C1 segment of cervical spinal cord (tissue), 14 donors: ENCODE measurements at regions not wholly inside any gene's neighbourhood (a gene's known extent, or its start where the extent isn't known, plus 50 kb on each side); places are given as distances from the start of the nearest gene placed in this dataset.
"Not testable (repeated sequence)": the region's sequence is repeated elsewhere in the genome, so short reads cannot be mapped to it uniquely, and the experiment has no call there.

Experiments
- DNase-seq, 14 donors: peaks; one replicate each; lab custom pipeline; 2025; lab: John Stamatoyannopoulos, UW

DNA sequence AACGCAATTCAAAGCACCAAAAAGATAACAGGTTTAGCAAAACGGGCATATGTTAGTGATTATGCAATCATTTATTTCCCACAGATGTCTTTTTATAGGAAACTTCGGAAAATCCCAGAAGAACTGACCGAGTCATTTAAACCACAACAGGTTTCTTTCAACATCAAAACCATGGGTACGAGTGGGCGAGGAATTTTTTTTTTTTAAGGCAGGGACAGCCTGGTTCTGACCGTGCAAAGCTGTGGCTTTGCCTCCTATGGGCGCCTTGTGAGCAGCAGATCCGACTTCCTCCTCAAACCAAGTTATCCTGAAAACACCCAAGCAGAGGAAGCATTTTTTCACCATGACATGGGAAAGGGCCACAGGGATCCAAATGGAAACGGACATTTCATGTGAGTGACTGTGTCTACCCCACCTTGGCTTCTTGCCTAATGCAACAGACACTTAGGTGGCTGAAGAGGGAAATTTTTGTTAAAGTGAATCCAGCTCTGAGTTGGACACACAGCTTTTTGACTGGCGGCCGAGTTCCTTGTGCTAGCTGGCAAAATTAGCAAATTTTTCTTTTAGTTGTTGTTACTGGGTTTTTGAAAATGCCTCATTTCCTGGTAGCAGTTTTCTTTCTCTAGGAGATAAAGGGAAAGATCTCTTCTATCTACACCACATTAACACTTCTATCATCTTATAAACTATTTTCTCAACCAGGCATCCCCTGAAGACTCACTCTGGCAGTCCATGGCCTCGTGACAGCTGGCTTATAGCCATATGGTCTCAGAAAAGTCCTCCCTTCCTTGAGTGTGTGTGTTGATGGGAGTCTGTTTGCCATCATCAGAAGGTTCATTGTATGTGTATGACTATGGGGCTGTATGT, 487.4 kb upstream of the ZEB2 start:
- DNase-seq, result no peak

DNA sequence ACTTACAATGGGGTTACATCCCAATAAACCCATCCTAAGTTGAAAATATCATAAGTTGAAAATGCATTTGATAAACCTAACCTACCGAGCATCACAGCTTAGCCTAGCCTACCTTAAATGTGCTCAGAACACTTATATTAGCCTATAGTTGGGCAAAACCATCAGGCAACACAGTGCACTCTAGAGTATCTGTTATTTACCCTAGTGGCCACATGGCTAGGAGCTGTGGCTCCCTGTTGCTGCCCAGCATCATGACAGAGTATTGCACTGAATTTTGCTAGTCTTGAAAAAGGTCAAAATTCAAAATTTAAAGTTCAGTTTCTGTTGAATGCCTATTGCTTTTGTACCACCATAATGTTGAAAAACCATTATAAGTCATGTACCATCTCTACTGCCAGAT, 482.7 kb upstream of the ZEB2 start:
- no peak for DNase-seq

DNA sequence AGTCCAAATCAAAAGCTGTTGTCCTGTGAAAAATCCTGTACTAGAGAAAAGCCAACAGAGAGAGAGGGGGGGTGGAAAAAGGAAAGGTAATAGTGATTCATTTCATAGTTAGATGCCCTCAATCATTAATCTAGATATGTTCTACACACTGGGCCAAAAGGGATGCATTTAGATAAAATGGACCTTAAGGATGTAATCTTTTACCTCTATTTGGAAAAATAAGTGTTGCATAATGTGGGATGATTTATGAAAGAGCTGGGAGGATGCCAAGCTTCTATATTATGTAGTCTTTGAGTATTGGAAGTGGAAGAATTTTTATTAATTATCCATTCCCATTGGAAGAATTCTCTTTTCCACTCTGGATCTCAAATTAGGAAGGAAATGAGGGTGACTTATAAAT, 480.5 kb upstream of the ZEB2 start:
- DNase-seq, result no peak

DNA sequence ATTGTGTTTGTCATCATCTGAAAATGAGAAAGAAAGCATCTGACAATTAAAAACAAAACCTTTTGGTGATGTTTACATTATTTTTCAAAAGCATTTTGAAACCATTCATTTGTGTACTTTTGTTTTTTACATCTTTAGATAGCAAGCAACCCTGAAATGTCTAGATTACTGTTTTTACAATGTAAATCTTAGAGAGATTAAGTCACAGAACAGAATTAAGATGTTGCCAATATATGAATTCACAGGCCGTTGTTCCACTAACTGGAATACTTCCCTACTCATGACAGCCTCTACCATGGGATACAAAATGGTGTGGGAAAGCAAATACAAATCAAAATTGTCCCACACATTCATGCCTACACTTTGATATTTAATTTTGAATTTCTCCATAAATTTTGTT, 480.0 kb upstream of the ZEB2 start:
- no peak for DNase-seq

DNA sequence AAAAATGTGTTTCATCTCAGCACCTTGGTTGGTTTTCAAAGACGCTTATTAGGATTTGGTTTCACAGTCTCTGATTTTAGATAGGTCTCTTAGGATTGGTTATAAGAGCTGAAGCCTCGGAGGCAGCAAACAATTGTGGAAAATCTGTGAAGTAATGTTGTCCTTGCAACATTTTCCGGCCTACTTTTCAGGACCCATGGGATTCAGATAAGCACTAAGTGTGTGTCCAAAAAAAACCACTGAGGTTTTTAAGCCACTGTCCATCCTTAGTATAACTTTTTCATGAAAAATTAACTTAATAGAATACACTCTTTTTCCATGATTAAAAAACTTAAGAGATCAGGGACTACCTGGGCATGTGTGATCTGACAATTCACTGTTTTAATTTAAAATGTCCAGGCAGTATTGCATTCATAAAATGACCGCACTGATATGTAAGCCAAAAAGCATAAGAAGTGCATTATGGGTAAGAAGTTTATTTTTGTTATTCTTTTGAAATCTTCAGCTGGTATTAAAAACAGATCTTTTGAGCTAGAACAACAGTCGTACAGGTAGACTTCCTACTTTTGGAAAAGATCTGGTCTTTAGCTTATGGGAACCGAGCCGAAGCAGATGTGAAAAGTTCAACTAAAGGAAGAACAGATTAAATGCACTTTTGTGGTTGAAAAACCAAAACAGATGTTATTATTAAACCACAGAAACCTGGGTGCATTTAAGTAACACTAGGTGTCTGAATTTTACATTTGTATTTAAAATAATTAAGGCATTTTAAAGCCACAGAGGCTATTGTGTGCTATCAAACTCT, 479.4 kb upstream of the ZEB2 start:
- no peak for DNase-seq

DNA sequence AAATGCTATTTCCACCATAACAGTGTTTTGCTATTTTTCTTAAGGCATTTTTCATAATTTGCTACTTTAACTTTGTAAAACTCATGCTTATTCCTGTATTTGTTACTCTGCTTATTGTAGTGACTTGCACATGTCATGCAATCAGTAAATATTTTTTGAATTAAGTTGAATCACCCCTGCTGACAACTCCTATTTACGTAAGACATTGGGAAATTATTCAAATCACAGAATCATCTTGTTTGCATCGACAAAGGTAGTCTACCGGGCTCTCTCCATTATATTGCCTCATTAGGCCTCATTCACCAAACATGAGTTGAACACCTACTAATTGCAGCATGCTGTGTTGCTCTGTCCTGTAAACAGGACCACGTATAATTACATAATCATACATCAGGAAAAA, 478.5 kb upstream of the ZEB2 start:
- no peak for DNase-seq

DNA sequence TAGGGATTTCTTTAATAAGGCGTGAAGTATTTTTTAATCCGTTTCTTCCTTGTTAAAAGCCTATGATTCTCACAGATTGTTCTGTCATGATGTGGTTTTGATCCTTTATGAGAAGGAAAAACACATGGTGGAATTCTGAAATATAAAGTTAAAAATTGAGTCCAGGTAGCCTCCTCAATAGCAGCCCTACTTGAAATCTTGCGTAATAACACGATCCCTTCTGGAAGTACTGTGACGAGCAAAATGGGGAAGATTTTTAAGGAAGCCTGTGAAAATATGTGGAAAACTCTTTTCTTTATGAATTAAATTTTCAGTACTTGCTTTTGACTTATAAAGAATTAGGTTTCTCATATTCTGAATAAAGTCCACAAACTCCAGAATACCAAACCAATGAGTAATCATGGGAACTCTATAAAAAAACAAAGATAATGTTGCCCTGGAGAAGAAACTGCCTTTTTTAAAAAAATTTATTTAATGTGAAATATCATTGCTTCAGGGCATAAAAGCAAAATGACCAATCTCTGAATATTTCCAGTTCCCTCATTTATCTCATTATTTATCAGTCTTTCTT, 476.4 kb upstream of the ZEB2 start:
- no peak for DNase-seq

DNA sequence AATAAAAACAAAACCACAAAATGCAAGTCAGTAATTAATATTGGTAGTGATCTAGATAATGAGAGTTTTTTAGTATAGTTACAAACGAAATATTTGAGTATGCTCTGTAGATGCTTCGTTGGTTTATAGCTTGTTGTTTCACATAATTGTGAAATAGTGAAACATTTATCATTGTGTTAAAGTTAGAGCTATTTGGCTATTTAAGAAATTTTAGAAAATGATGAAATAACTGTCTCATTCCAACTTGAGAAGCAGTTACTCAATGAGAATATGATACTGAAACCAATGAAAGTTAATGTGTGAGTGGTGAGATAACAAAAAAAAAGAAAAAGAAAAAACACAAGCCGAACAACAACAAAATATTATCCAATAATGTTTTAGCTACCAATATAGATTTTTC, 475.6 kb upstream of the ZEB2 start:
- no peak for DNase-seq

DNA sequence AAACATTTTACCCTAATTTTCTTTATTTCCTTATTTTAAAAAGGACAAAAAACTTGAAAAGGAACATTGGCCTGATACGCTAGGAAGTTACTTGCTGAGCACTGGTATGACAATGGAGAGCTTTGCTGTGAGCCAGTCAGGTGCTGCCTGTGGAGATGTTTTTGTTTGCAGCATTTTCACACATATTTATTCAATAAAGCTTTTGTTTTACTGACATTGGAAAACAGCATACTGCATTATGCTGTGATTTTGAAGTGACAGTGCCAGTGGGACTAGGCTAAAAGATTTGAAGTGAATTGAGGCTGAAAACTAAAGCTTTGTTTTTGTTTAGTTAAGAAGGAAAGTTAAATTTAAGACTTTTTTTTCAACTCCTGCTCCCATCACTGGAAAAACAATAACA, 470.7 kb upstream of the ZEB2 start:
- peak in 2 of 14 donors; percentile 9 to 12 for DNase-seq

DNA sequence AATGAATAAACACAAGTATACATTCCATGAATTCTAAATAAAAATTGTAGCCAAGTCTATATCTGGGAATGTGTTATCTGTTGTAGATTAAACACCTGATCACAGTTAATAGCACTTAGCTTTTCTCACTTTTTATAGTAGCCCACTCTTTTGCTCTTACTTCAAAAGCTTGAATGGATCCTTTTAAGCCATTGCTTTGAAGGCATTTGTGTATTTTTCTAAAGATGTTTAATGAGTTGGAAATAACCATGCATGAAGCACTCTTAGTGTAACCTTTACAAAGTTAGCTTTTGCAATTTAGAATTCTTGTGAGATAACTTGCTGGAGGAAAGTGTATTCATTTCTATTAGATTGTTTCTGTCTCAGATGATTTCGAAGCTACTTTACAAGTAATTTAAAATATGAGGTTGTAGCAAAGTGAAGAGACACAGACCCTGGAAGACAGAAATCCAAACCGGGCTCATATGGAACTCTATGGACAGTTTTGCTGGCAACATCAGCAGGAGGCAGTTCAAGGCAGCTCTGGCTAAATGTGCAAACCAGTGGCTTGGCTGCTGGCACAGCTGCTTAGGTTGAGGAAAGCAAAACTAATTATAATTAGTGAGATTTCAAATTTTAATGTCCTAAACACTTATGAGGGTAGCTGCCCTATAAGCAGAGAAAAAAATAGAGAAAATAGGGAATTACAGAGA, 469.8 kb upstream of the ZEB2 start:
- peak in 1 of 14 donors; percentile 13 for DNase-seq

DNA sequence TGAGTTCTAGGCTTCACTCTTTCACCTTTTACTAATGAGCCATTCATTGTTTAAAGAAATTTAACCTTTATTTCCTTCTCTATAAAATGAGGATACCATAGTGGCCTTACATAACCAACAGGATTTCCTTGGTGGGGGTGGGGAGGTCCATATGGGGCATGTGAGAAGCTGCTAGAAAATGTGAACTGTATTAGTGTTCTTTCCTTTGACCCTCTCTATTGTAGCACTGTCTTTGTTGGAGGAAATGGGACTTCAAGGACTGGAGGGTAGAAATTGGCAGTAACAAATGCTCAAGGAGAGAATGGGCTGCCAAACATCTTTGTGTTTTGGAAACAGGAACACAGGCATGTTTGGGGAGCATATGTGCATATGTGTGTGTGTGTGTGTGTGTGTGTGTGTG, 468.7 kb upstream of the ZEB2 start:
- DNase-seq, result no peak

DNA sequence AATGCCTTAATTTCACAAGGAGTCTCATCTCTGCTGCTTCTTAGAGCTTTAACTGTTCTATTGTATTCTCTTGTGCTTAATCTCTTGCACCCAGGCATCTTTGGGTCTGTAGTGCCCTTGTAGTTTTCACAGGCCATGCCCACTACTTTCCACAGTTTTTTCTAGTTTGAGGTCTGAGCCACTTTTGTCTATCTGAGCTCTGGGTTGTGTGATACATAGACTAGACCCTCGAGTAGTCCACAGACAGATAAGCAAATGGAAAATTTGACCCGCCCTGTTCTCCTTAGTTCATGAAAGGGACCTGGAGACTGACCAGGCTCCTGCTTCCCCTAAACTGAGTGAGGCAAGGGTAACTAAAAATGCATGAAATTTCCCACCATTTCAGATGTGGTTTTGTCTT, 466.8 kb upstream of the ZEB2 start:
- DNase-seq, result no peak

DNA sequence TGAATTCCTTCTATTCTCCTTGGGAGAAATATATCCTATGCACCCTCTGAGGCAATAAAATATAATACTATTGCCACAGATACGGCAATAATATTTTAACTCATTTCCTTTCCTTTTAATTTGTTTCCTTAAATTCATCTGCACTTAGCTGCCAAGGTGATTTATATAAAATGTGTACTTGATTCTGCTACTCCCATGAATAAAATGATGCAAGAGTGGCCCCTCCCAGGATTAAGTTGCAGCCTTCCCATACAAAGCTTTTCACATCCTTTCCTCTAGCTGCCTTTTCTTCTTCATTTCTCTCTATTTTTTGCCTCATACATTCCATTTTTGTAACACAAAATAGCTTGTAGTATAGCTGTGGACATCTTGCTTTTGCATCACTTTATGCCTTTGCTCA, 464.1 kb upstream of the ZEB2 start:
- DNase-seq, result no peak

DNA sequence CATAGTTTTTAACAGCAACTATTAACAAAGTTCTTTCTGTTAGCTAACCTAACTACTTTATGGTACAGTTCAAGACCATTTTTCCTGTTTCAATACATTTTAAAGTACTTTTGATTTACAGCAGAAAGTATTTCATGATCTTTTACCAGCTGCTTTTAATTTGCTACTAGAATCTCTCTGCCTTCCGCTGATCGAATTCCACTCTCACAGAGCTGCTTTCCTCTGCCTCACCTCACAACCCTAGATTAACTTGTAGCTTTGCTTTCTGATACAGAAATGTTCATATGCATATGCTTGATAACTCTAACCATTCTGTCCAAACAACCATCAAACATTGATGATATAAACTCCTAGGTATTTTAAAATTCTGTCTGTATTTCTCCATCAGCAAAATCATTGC, 463.2 kb upstream of the ZEB2 start:
- DNase-seq, result no peak

DNA sequence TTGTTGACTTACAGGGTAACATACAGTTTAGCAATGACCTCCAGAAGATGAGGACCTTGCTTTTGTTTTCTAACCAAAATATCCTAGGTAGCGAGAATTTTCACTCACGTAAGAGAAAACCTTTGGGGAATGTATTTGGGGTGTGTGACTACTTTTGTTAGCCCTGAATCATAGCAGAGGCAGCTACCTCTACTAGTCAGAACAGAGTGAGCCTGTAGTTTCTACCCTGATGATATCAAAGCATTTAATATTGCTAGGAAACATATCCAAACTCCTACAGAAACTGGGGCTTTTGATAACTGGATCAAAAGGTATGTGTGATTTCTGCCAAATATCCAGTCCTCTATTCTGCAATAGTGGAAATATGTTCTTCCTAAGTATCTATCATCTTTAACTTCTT, 462.6 kb upstream of the ZEB2 start:
- no peak for DNase-seq

DNA sequence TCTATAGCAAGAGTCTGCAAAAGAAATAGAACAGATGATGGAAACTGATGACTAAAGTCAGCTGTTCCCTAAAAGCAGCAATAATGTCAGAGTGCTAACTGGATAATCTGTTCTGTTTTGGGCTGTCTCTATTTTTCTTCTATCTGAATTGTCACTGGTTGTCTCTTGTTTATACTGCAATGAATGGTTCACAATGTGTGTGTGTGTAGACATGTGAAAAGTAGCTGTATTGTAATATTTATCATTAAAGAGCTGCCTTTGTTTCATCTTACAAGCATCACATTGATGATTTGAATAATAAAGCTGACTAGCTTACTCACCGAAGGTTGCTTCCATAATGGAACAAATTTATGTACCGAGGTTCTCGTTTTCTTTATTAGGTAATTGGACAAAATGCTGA, 456.0 kb upstream of the ZEB2 start:
- no peak for DNase-seq

DNA sequence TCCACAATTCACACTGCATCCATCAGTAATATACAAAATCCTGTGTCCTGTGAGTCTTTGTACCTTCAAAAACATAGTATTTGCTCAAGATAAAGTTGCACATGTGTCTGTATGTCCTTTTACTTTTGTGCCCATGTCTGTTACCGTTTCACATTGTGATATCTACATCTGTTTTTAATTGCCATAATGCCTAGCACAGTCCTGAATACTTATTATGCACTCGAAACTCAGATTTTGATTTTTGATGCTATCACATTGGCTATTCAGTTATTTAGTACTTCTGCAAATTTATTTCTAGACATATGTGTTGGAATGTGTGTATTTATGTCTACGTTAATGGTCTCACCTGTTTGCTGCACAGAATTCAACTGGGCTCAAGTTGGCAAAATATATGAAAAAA, 452.8 kb upstream of the ZEB2 start:
- DNase-seq, result no peak

DNA sequence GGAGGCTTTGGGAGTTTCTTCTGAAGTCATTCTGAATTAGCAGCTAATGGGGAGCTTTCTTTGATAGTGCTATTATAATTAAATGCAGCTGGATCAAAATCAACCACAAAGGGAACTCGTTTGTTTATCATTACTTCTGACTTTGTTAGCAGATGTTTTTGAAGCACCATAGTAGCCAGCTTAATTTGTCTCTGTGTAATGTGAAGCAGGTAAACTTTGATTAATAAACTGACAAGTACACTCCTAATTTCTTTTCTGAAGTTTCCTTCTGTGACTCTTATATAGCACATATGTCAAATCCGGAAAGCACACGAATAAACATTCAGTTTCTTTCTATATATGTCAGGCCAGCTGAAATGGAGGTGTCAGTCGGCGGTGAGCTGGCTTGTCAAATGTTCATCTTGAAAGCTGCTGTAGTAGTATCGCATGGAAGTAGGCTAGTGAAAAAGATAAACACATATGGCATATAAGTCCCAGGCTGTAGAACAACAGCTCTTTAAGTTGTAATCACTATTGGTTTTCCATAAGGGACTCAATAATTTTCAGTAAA, 451.9 kb upstream of the ZEB2 start:
- DNase-seq, result no peak

DNA sequence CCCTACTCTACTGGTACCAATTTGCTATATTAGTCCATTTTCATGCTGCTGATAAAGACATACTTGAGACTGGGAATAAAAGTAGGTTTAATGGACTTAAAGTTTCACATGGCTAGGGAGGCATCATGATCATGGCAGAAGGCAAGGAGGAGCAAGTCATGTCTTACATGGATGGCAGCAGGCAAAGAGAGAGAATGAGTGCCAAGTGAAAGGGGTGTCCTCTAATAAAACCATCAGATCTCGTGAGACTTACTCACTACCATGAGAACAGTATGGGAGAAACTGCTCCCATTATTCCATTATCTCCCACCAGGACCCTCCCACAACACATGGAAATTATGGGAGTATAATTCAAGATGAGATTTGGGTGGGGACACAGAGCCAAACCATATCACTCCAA, 450.5 kb upstream of the ZEB2 start:
- DNase-seq, result not testable (repeated sequence)

DNA sequence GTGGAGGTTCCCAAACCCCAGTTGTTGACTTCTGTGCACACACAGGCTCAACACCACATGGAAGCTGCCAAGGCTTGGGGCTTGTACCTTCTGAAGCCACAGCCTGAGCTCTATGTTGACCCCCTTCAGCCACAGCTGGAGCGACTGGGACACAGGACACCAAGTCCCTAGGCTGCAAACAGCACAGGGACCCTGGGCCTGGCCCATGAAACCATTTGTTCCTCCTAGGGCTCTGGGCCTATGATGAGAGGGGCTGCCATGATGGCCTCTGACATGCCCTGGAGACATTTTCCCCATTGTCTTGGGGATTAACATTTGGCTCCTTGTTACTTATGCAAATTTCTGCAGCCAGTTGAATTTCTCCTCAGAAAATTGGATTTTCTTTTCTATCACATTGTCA, 449.6 kb upstream of the ZEB2 start:
- not testable (repeated sequence) for DNase-seq

DNA sequence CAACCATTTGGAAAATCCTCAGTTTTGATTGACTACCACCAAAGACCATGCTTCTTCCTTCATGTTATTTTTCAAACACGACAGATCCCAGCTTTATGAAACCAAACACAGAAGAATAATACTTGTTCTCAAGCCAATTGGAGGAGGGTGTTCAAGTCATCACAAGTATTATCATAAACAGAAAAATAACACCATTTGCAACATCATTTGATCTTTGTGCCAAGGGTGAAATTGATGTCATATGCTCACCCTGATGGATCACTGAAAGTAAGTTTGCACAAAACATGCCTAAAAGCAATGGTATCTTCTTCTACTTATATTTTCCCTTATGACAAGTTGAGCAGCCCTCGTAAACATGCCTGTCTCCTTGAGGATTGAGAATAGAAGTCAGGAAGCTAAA, 448.0 kb upstream of the ZEB2 start:
- DNase-seq, result no peak

DNA sequence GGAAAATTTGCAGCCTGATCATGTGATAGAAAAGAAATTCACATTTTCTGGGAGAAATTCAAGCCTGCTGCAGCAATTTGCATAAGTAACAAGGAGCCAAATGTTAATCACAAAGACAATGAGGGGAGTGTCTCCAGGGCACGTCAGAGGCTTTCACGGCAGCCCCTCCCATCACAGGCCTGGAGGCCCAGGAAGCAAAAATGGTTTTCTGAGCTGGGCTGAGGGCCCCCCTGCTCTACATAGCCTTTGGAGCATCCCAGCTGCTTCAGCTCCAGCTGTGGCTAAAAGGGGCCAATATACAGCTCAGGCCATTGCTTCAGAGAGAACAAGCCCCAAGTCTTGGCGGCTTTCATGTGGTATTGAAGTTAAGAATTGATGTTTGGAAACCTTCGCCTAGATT, 445.3 kb upstream of the ZEB2 start:
- no peak for DNase-seq
